Hindlimb muscle (tissue), 1 donor: ENCODE measurements at regions not wholly inside any gene's neighbourhood (a gene's known extent, or its start where the extent isn't known, plus 50 kb on each side); places are given as distances from the start of the nearest gene placed in this dataset.

ENCODE experiments used
- DNase-seq: peaks from one replicate; pipeline ENCODE4 v3.0.0-alpha.2; 2013

GRCh38 chr5:82330530-82331270, 52.5 kb upstream of the RPS23 start:
- no peak for DNase-seq

DNA sequence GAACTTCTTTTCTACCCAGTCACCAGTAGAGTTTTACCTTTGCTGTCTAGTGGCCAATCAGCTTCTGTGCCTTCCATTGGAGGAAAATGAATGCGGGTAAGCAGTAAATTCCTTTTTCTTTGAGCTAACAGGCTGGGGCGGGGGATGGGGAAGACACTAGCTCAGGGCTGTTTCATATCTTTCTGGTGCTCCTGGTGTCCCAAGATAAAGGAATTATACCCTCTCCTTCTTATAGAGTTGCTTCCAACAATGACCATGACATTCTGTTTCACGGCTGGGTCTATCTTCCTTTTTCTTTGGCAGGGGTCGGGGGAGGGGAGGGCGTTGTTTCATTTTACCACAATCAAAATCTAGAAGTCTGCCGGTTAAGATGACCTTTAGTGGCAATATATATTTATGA, 51.2 kb upstream of the RPS23 start:
- DNase-seq, result no peak
